ENCODE measurements at regions not wholly inside any gene's neighbourhood (a gene's known extent, or its start where the extent isn't known, plus 50 kb on each side); places are given as distances from the start of the nearest gene placed in this dataset.

DNA sequence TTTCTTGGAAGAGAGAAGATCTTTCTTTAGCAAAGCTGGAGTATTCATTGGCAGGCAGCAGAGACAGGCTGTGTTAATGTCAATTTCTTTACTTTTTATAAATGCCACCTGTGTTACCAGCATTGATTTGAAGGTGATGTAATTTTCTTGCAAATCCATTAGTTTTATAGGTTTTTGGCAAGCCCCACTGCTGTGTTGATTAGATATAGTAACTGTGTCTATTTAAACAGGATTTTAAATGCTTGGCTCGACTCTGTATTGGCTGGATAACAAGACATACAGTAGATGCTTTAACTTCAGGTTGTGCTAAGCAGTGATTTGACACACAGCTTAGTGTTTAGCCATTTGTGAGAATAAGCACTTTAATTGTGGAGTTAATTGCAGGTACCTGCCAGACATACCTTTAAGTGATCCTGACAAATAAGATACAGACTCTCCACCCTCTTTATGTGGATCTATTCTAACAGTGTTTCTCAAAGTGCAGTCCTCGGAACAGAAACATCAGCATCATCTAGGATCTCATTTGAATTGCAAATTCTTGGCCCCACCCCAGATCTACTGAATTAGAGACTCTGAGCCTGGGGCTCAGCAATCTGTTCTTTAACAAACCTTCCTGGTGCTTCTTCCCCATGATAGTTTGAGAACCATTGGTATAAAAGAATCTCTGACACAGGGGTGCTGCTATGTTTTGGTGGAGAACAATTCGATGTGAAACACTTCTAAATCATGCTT is 397.5 kb downstream of the HDGFL1 start:
- TF ChIP-seq CTCF (IDR thresholded peaks at IDR 0.05; ENCODE audit: poor library complexity), result no peak
- no peak for TF ChIP-seq EZH2 (IDR thresholded peaks at IDR 0.05; ENCODE audit: borderline replicate concordance)
